NCI-H1092 treated with DMSO at 0.1 percent for 48 hours (cell line): ENCODE measurements at regions not wholly inside any gene's neighbourhood (a gene's known extent, or its start where the extent isn't known, plus 50 kb on each side); places are given as distances from the start of the nearest gene placed in this dataset.

Experiments
- DNase-seq: peaks from one replicate; lab custom pipeline; 2025; lab: John Stamatoyannopoulos, UW

- DNase-seq: no peak
These were observed 270.8 kb downstream of the PTTG2 start for GRCh38 chr4:38230821-38231563.

- no peak for DNase-seq
These were observed 271.4 kb downstream of the PTTG2 start for GRCh38 chr4:38231626-38232025.

DNA sequence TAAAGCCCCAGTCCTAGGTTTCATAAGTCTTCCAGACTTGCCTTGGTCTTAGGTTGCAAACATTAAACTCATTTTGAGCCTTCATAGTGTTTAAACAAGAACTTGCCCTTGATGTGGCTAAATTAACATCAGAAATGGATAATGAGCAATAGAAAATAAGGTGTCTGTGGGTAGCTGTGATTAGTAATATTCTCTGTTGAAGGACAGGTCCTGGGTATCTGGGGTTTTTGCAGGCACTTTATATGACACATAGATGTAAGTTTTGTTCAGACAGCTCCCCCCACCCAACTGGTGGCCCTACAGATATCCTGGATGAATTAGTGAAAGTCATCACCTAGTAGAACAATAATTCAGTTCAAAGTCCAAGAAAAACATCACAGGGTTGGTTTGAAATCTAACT is 272.5 kb downstream of the PTTG2 start:
- DNase-seq: no peak

DNA sequence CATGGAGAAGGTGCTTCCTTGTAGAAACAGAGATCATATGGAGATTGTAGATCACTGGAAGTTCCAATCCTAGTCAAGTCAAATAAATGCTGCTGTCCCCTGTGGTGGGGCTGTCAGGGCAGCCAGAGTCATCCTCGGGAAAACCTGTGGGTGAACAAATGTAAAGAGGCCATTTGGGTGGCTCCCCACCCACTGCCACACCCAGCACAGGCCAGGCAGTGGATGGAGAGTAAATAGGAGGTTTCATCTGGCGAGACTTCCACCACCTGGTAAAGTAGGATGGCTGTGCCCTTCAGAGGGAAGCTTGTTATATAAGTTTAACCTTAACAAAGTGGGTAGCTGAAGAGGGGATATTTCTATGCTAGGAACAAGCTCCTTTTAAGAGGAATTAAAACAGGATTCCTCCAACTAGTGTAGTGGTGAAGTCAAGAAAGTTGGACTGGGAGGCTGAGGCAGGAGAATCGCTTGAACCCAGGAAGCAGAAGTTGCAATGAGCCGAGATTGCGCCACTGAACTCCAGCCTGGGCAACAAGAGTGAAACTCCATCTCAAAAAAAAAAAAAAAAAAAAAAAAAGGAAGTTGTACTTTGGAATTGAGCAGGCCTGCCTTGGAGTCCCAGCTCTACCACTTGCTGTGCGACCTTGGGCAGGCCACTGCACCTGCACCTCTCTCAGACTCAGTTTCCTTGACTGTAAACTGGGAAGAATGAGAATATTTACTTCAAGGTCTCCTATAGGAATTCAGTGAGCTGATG is 273.7 kb downstream of the PTTG2 start:
- no peak for DNase-seq

- no peak for DNase-seq
These were observed 275.2 kb downstream of the PTTG2 start for GRCh38 chr4:38235354-38235753.

DNA sequence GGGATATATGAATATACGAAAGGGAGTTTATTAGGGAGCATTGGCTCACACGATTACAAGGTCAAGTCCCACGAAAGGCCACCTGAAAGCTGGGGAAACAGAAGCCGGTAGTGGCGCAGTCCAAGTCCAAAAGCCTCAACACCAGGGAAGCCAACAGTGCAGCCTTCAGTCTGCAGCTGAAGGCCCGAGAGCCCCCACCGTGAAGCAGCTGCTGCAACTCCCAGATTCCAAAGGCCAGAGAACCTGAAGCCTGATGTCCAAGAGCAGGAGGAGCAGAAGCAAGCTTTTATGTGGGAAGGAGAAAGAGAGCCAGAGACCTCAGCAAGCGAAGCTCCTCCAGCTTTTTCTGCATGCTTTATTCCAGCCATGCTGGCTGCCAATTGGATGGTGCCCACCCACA is 275.8 kb downstream of the PTTG2 start:
- no peak for DNase-seq

DNA sequence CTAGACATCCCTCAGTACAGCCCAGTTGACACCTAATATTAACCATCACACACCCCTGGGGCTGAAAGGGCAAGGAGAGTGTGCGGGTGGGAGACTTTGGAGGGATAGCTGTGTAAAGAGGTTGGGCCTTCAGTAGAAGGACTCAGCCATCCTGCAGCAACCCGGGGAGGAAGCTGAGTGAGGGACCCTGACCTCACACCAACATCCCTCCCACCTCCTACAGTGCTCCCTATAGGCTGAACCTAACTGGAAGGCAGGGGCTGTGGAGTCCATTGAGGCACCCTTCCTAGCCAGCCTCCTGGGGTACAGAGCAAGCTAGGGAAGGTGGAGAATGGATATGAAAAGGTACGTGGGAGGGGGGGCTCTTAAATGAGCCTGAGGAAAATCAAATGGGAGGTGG is 276.3 kb downstream of the PTTG2 start:
- DNase-seq: no peak

- DNase-seq: no peak
These were observed 276.9 kb downstream of the PTTG2 start for GRCh38 chr4:38237139-38237538.

DNA sequence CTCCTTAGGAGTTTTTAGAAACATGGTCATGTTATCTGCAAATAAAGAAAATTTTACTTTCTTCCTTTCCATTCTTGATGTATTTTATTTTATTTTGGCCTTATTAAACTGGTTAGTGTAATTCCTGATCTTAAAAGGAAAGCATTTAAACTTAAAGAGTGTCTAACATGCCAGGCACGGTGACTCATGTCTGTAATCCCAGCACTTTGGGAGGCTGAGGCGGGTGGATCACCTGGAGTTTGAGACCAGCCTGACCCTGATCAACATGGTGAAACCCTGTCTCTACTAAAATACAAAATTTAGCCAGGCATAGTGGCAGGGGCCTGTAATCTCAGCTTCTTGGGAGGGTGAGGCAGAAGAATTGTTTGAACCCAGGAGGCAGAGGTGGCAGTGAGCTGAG is 281.3 kb downstream of the PTTG2 start:
- no peak for DNase-seq

DNA sequence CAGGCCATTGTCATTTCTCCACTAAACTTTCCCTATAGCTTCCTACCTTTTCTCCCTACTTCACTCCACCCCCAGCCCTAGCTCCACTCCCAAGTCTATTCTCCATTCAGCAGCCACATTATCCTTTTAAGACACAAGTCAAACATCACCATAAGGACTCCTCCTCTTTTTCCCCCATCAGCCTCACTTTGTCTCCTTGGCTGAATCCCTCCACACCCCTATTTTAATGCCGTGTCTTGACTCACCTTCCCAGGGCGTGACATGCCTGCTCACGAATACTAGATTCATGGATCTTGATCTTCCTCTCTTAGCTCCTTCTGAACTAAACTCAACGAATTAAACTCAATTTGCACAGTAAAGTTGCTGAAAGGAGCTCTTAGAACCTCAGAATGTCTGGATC is 281.9 kb downstream of the PTTG2 start:
- DNase-seq: no peak

DNA sequence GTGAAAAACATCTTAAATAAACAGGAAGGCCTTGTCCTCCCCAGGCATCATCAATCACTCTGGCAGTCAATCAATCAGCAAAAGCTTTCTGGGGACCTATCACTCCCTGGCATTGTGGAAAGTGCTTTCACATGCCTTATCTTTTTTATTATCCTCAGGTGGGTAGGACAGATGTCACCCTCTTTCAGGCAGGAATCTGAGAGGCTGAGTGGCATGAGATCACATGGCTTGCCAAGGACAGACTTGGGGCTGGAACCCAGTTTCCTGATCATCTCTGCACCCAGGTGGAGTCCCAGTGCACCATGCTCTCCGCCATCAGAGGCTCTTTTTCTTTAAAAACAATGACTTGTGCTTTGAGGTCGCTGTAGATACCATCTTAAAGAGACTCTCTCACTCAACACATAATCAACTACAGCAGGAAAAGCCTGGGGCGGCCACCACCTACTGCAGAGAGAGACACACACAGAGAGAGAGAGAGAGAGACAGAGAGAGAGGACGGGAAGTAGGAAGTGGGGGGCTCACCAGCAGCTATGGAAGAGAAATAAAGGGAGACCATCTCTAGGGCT is 282.7 kb downstream of the PTTG2 start:
- no peak for DNase-seq

- no peak for DNase-seq
These were observed 283.3 kb downstream of the PTTG2 start for GRCh38 chr4:38243388-38244053.

GRCh38 chr4:38254825-38255224 is 294.6 kb downstream of the PTTG2 start:
- no peak for DNase-seq

DNA sequence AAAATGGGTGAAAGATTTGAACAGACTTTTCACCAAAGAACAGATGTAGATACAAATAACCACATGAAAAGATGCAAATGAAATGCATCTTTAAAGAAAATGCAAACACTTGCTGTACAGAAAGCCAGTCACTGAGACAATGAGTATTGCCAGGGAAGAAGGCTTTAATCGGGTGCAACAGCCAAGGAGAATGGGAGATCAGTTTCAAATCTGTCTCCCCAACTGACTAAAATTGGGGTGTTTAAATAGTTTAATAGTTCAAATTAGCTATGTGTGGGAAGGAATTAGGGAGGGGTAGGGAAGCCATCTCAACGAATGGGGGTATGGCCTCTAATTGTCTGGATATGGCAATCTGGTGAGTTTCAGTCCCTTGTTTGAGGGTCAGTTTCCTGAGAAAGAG is 295.4 kb downstream of the PTTG2 start:
- no peak for DNase-seq

- DNase-seq: no peak
These were observed 306.4 kb downstream of the PTTG2 start for GRCh38 chr4:38266616-38267015.

GRCh38 chr4:38268108-38268820 is 308.1 kb downstream of the PTTG2 start:
- no peak for DNase-seq

DNA sequence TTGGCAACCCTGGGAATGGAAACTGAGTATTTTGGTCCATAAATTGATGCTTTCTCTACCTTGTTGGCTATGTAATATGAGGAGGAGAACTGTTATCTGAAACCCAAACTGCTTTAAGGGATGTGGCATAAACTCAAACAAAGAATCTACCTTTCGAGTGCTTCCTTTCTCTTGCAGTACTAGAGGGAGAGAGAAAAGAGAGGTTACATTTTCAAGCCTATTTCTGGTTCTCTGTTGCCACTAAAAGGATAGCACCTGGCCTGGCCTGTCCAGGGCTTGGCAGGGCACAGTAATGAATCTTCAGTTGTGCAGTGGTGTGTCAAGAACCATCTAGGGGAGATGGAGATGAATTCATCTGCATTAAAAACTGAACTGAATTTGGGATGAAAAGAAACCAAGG is 308.6 kb downstream of the PTTG2 start:
- no peak for DNase-seq

DNA sequence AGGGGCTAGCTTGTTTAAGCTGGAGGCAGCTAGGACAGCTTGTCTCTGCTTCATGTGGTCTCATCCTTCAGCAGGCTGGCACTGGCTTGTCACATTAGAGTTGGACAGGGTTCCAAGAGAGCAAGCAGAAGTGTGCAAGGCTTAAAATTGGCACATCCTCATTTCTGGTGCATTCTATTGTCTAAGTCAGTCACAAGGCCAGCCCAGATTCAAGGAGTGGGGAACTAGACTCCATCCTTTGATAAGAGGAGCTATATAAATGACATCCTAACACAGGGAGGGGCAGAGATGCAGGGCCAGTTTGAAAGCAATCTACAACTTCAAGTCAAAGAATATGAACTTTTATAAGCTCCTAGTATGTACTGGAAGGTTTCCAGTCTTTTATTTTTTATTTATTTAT is 313.2 kb downstream of the PTTG2 start:
- no peak for DNase-seq

DNA sequence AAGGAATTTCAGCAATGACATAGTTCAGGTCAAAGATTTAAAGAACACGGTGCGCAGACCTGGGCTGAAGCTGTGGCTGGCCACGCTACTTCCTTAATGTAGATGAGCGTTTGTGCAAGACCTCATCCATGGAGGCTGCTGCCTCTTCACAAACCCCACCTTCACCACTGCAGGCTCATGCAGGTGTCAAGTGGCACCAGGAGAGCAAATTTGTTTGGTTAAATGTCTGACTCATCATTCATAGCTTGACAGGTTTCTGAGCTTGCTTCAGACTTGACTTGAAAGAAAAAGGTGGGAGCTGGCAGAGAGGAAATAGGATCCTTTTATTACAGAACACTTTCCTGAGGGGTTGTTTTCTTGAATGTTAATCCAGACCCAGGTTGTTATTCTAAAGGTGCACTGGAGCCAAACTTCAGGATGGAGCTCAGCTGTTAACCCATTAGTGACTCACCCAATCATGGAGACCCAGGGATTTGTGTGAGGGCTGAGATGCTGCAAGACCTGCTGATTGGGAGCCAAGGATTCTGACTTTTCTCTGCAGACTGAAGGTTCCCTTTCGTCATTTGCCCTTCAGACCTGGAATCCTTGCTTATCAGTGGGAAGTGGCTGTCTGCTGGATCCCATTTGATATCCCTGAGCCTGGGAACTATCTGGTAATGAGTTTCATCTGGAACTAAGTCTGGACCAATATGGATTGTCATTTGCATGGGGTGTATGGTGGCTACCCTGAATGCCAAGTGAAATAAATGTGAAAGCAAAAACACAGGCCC is 315.3 kb downstream of the PTTG2 start:
- DNase-seq: no peak

GRCh38 chr4:38278255-38278654 is 318.1 kb downstream of the PTTG2 start:
- no peak for DNase-seq

- DNase-seq: no peak
These were observed 318.9 kb downstream of the PTTG2 start for GRCh38 chr4:38279077-38279476.
